ENCODE measurements at regions not wholly inside any gene's neighbourhood (a gene's known extent, or its start where the extent isn't known, plus 50 kb on each side); places are given as distances from the start of the nearest gene placed in this dataset.
"Not testable (repeated sequence)": the region's sequence is repeated elsewhere in the genome, so short reads cannot be mapped to it uniquely, and the experiment has no call there.

GRCh38 chr15:88995449-88995848 lies 82.3 kb upstream of the MFGE8 start:
- no peaks in the 10 kb centered on the region for H3K36me3 ChIP-seq (ENCODE audit: insufficient read depth, low read length)
- H3K9me3 ChIP-seq (ENCODE audit: insufficient read depth, low read depth, low read length): 0 out of 2 replicates have a peak, but pooled peaks cover under 1% of the 10 kb centered on the region
- H3K4me1 ChIP-seq (ENCODE audit: insufficient read depth, low read length): peaks cover 47% of the 10 kb centered on the region
- H3K27me3 ChIP-seq (ENCODE audit: insufficient read depth, low read length): peaks cover 18% of the 10 kb centered on the region
- 64% methylated on average over 3 of the region's 3 CpGs for WGBS
- H3K27ac ChIP-seq (ENCODE audit: low read depth, low read length): peak overlapping the region; percentile 16; the same call in 1 of the 2 replicates
- H3K9ac ChIP-seq (ENCODE audit: low read depth, low read length): no peak overlapping the region
- no peak overlapping the region; the same call in 1 of the 2 replicates for H3K4me3 ChIP-seq (ENCODE audit: low read length)

GRCh38 chr15:88997531-88997930 lies 84.4 kb upstream of the MFGE8 start:
- Histone ChIP-seq H3K4me1 (ENCODE audit: insufficient read depth, low read length) (peaks cover 46% of the 10 kb centered on the region), H3K27me3 (ENCODE audit: insufficient read depth, low read length) (peaks cover 18% of the 10 kb centered on the region), H3K27ac (ENCODE audit: low read depth, low read length) (no peak overlapping the region), H3K4me3 (ENCODE audit: low read length) (no peak overlapping the region), H3K9me3 (ENCODE audit: insufficient read depth, low read depth, low read length) (no peaks in the 10 kb centered on the region), H3K36me3 (ENCODE audit: insufficient read depth, low read length) (no peaks in the 10 kb centered on the region), H3K9ac (ENCODE audit: low read depth, low read length) (no peak overlapping the region)
- 83% methylated on average over 2 of the region's 3 CpGs for WGBS

GRCh38 chr15:88998980-88999713 lies 86.0 kb upstream of the MFGE8 start:
- H3K27me3 ChIP-seq (ENCODE audit: insufficient read depth, low read length): peaks cover 18% of the 10 kb centered on the region
- no peaks in the 10 kb centered on the region for H3K36me3 ChIP-seq (ENCODE audit: insufficient read depth, low read length)
- H3K4me3 ChIP-seq (ENCODE audit: low read length): peak overlapping the region; percentile 30
- H3K4me1 ChIP-seq (ENCODE audit: insufficient read depth, low read length): peaks cover 40% of the 10 kb centered on the region
- H3K9ac ChIP-seq (ENCODE audit: low read depth, low read length): peak overlapping the region; percentile 29; the same call in 1 of the 2 replicates
- peak overlapping the region; percentile 76; the same call in 1 of the 2 replicates for H3K27ac ChIP-seq (ENCODE audit: low read depth, low read length)
- 27% methylated on average over 7 of the region's 7 CpGs for WGBS
- H3K9me3 ChIP-seq (ENCODE audit: insufficient read depth, low read depth, low read length): no peaks in the 10 kb centered on the region

- Histone ChIP-seq H3K27me3 (ENCODE audit: insufficient read depth, low read length) (peaks cover 13% of the 10 kb centered on the region), H3K4me1 (ENCODE audit: insufficient read depth, low read length) (peaks cover 26% of the 10 kb centered on the region)
- not testable (repeated sequence) for H3K27ac ChIP-seq (ENCODE audit: low read depth, low read length); H3K9me3 ChIP-seq (ENCODE audit: insufficient read depth, low read depth, low read length); H3K4me3 ChIP-seq (ENCODE audit: low read length); H3K9ac ChIP-seq (ENCODE audit: low read depth, low read length); H3K36me3 ChIP-seq (ENCODE audit: insufficient read depth, low read length)
- WGBS: 95% methylated on average over 4 of the region's 4 CpGs
These were observed 86.5 kb upstream of the ABHD2 start for GRCh38 chr15:89001708-89002275.

- peaks cover 9% of the 10 kb centered on the region for H3K27me3 ChIP-seq (ENCODE audit: insufficient read depth, low read length)
- no peak overlapping the region for H3K4me3 ChIP-seq (ENCODE audit: low read length)
- no peaks in the 10 kb centered on the region for H3K36me3 ChIP-seq (ENCODE audit: insufficient read depth, low read length)
- peaks cover 26% of the 10 kb centered on the region for H3K4me1 ChIP-seq (ENCODE audit: insufficient read depth, low read length)
- H3K9me3 ChIP-seq (ENCODE audit: insufficient read depth, low read depth, low read length): no peaks in the 10 kb centered on the region
- no peak overlapping the region for H3K27ac ChIP-seq (ENCODE audit: low read depth, low read length)
- H3K9ac ChIP-seq (ENCODE audit: low read depth, low read length): no peak overlapping the region
- WGBS: 73% methylated on average over 4 of the region's 5 CpGs
These were observed 85.9 kb upstream of the ABHD2 start for GRCh38 chr15:89002281-89002761.

GRCh38 chr15:89002830-89003229 lies 85.4 kb upstream of the ABHD2 start:
- H3K4me3 ChIP-seq (ENCODE audit: low read length): no peak overlapping the region
- 97% methylated on average over 5 of the region's 5 CpGs for WGBS
- no peaks in the 10 kb centered on the region for H3K9me3 ChIP-seq (ENCODE audit: insufficient read depth, low read depth, low read length)
- H3K36me3 ChIP-seq (ENCODE audit: insufficient read depth, low read length): no peaks in the 10 kb centered on the region
- peaks cover 24% of the 10 kb centered on the region for H3K4me1 ChIP-seq (ENCODE audit: insufficient read depth, low read length)
- no peak overlapping the region for H3K9ac ChIP-seq (ENCODE audit: low read depth, low read length)
- no peak overlapping the region for H3K27ac ChIP-seq (ENCODE audit: low read depth, low read length)
- peaks cover 4% of the 10 kb centered on the region; the same call in 1 of the 2 replicates for H3K27me3 ChIP-seq (ENCODE audit: insufficient read depth, low read length)

GRCh38 chr15:89003865-89004725 lies 84.2 kb upstream of the ABHD2 start:
- 51% methylated on average over 11 of the region's 11 CpGs for WGBS
- Histone ChIP-seq H3K9me3 (ENCODE audit: insufficient read depth, low read depth, low read length) (no peaks in the 10 kb centered on the region), H3K27me3 (ENCODE audit: insufficient read depth, low read length) (no peaks in the 10 kb centered on the region), H3K4me1 (ENCODE audit: insufficient read depth, low read length) (peaks cover 20% of the 10 kb centered on the region), H3K4me3 (ENCODE audit: low read length) (no peak overlapping the region), H3K27ac (ENCODE audit: low read depth, low read length) (no peak overlapping the region), H3K36me3 (ENCODE audit: insufficient read depth, low read length) (no peaks in the 10 kb centered on the region), H3K9ac (ENCODE audit: low read depth, low read length) (no peak overlapping the region)

DNA sequence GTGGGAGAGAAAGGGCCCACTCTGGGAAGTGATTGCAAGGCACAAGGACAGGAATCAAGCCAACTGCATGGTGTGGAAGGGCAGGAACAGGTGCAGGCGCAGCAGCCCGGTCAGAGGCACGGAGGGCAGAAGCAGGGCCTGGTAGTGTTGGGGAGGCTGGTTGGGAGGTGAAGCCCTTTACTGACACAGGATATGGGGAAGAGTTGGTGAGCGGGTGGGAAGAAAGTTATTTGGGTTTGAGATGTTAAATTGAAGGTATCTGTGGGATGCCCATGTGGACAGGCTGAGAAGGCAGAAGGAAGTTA lies 83.6 kb upstream of the ABHD2 start:
- Histone ChIP-seq H3K4me3 (ENCODE audit: low read length) (no peak overlapping the region), H3K4me1 (ENCODE audit: insufficient read depth, low read length) (peaks cover 18% of the 10 kb centered on the region), H3K9ac (ENCODE audit: low read depth, low read length) (no peak overlapping the region), H3K27ac (ENCODE audit: low read depth, low read length) (no peak overlapping the region), H3K36me3 (ENCODE audit: insufficient read depth, low read length) (no peaks in the 10 kb centered on the region), H3K27me3 (ENCODE audit: insufficient read depth, low read length) (no peaks in the 10 kb centered on the region), H3K9me3 (ENCODE audit: insufficient read depth, low read depth, low read length) (no peaks in the 10 kb centered on the region)
- 91% methylated on average over 4 of the region's 4 CpGs for WGBS

DNA sequence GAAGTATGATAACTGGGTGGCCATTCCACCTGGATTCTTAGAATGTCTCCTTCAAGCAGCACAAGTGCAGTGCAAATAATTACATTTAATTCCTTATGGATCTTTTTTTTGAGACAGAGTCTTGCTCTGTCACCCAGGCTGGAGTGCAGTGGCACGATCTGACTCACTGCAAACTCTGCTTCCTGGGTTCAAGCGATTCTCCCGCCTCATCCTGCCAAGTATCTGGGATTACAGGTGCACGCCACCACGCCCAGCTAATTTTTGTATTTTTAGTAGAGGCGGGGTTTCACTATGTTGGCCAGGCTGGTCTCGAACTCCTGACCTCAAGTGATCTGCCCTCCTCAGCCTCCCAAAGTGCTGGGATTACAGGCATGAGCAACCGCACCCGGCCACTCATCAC lies 80.7 kb upstream of the ABHD2 start:
- not testable (repeated sequence) for H3K4me1 ChIP-seq (ENCODE audit: insufficient read depth, low read length); H3K9ac ChIP-seq (ENCODE audit: low read depth, low read length); H3K36me3 ChIP-seq (ENCODE audit: insufficient read depth, low read length); H3K27me3 ChIP-seq (ENCODE audit: insufficient read depth, low read length); H3K4me3 ChIP-seq (ENCODE audit: low read length); H3K9me3 ChIP-seq (ENCODE audit: insufficient read depth, low read depth, low read length); H3K27ac ChIP-seq (ENCODE audit: low read depth, low read length)
- 92% methylated on average over 7 of the region's 9 CpGs for WGBS

GRCh38 chr15:89007989-89008388 lies 80.3 kb upstream of the ABHD2 start:
- Histone ChIP-seq H3K4me3 (ENCODE audit: low read length) (no peak overlapping the region), H3K4me1 (ENCODE audit: insufficient read depth, low read length) (peaks cover 6% of the 10 kb centered on the region), H3K27me3 (ENCODE audit: insufficient read depth, low read length) (no peaks in the 10 kb centered on the region), H3K9ac (ENCODE audit: low read depth, low read length) (no peak overlapping the region), H3K9me3 (ENCODE audit: insufficient read depth, low read depth, low read length) (peaks cover under 1% of the 10 kb centered on the region; the same call in 1 of the 2 replicates), H3K27ac (ENCODE audit: low read depth, low read length) (no peak overlapping the region), H3K36me3 (ENCODE audit: insufficient read depth, low read length) (no peaks in the 10 kb centered on the region)

DNA sequence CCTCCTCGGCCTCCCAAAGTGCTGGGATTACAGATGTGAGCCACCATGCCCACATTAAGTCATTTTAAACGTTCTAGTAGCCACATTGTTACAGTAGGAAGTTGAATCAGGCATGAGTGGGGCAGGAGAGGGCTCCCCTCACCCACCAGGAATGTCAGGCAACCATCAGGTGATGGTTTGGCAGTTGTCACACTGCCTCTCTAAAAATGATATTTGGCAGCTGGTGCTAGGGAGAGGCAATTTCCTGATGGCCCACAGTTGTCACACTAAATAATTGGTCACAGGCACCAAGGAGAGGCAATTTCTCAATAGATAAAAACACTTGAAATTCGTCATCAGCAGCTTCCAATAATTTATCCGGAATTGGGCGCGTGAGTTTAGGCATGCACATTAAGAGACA lies 79.2 kb upstream of the ABHD2 start:
- H3K4me3 ChIP-seq (ENCODE audit: low read length): no peak overlapping the region
- H3K9ac ChIP-seq (ENCODE audit: low read depth, low read length): no peak overlapping the region
- H3K4me1 ChIP-seq (ENCODE audit: insufficient read depth, low read length): no peaks in the 10 kb centered on the region
- H3K27ac ChIP-seq (ENCODE audit: low read depth, low read length): no peak overlapping the region
- H3K36me3 ChIP-seq (ENCODE audit: insufficient read depth, low read length): no peaks in the 10 kb centered on the region
- no peaks in the 10 kb centered on the region for H3K27me3 ChIP-seq (ENCODE audit: insufficient read depth, low read length)
- H3K9me3 ChIP-seq (ENCODE audit: insufficient read depth, low read depth, low read length): peaks cover 6% of the 10 kb centered on the region; the same call in 1 of the 2 replicates
- 93% methylated on average over 6 of the region's 6 CpGs for WGBS
